Panc1 (cell line): ENCODE measurements at regions not wholly inside any gene's neighbourhood (a gene's known extent, or its start where the extent isn't known, plus 50 kb on each side); places are given as distances from the start of the nearest gene placed in this dataset.

Experiments used
- ATAC-seq: fragments of 200-7000 bp; cut with Tn5 transposase; 2 replicates; pipeline ENCODE4 v1.9.1; 2020; ENCODE audit warnings: mild to moderate bottlenecking, moderate library complexity
- BruUV-seq: library from RNA; stranded (reverse); fragments of 400-500 nt; replicated peaks from 2 replicates; lab custom pipeline; 2021; lab: Mats Ljungman, UMichigan
- CTCF ChIA-PET: fragments of 300-600 bp; sonication (Branson Sonifier 250); formaldehyde crosslinking; loops from one replicate; lab custom pipeline; 2022; ENCODE audit warnings: antibody characterized with exemption; lab: Charles Lee
- POLR2A ChIA-PET: fragments of 300-600 bp; sonication (Branson Sonifier 250); formaldehyde crosslinking; loops from one replicate; lab custom pipeline; 2022; ENCODE audit warnings: antibody characterized with exemption; lab: Charles Lee
- DNase-seq: peaks from one replicate; pipeline ENCODE4 v3.0.0-alpha.2; 2010; ENCODE audit warnings: low read depth, low spot score
- H3K27ac ChIP-seq: 2 replicates; pipeline ENCODE4 v1.5.1; 2011; ENCODE audit warnings: mild to moderate bottlenecking, low read length, inconsistent platforms
- H3K27me3 ChIP-seq: fragments of 200-500 bp; sonication (Bioruptor generic); 2 replicates; pipeline ENCODE4 v1.6.0; 2014; ENCODE audit warnings: low read length, inconsistent platforms; ENCODE audit not compliant: control insufficient read depth, insufficient read depth
- H3K36me3 ChIP-seq: fragments of 200-500 bp; sonication (Bioruptor generic); 2 replicates; pipeline ENCODE4 v1.5.1; 2014; ENCODE audit warnings: inconsistent platforms, mild to moderate bottlenecking, low read length, moderate library complexity; ENCODE audit not compliant: control insufficient read depth, insufficient read depth
- H3K4me1 ChIP-seq: 2 replicates; pipeline ENCODE4 v1.5.1; 2011; ENCODE audit warnings: inconsistent platforms, mild to moderate bottlenecking, low read length, moderate library complexity; ENCODE audit not compliant: control insufficient read depth, insufficient read depth
- H3K4me3 ChIP-seq, 2 experiments: 2 replicates each; pipeline ENCODE4 v1.5.1; 2011 to 2012; ENCODE audit warnings: low read depth in 2 of 2, low read length in 2 of 2, mild to moderate bottlenecking in 2 of 2, inconsistent platforms in 1 of 2, moderate library complexity in 1 of 2
- H3K9me3 ChIP-seq: fragments of 200-500 bp; sonication (Bioruptor generic); 2 replicates; pipeline ENCODE4 v1.5.1; 2014; ENCODE audit warnings: low read depth, mild to moderate bottlenecking, inconsistent platforms, low read length, moderate library complexity; ENCODE audit not compliant: control insufficient read depth, insufficient read depth
- CTCF ChIP-seq: fragments of 450-650 bp; IDR thresholded peaks from 2 replicates; pipeline ENCODE4 v1.5.1; 2017; ENCODE audit warnings: mild to moderate bottlenecking
- POLR2AphosphoS5 ChIP-seq: IDR thresholded peaks from 2 replicates; pipeline ENCODE4 v1.6.1; 2012; ENCODE audit warnings: mild to moderate bottlenecking, low read depth, low read length, moderate library complexity
- REST ChIP-seq, 2 experiments: IDR thresholded peaks; 2 replicates each; pipeline ENCODE4 v1.6.1; 2011 to 2012; ENCODE audit warnings: low read depth in 2 of 2, control low read depth in 1 of 2, low read length in 1 of 2, mild to moderate bottlenecking in 1 of 2, moderate library complexity in 1 of 2; ENCODE audit not compliant: insufficient read depth in 1 of 2
- SIN3A ChIP-seq: IDR thresholded peaks from 2 replicates; pipeline ENCODE4 v1.6.1; 2012; ENCODE audit warnings: low read depth, mild to moderate bottlenecking, low read length, moderate library complexity, borderline replicate concordance; ENCODE audit not compliant: insufficient read depth
- TCF7L2 ChIP-seq: IDR thresholded peaks from 2 replicates; pipeline ENCODE4 v1.6.1; 2011; ENCODE audit warnings: mild to moderate bottlenecking, low read depth, low read length, inconsistent platforms
- in situ Hi-C: cut with HindIII; loops from 2 replicates; pipeline ENCODE4 v1.10.0; 2016; ENCODE audit warnings: low sequenced_read_pairs, low pct_unique_long_range_greater_than_20kb
- intact Hi-C: fragments of 100-400 bp; cut with micrococcal nuclease; formaldehyde crosslinking; loops from one replicate; pipeline ENCODE4 v1.10.0; 2022; ENCODE audit not compliant: unreplicated experiment

- no peaks in the 10 kb centered on the region for H3K9me3 ChIP-seq
- H3K27ac ChIP-seq: no peak overlapping the region
- H3K36me3 ChIP-seq: no peaks in the 10 kb centered on the region
- ATAC-seq (no peak), DNase-seq (no peak)
- intact Hi-C loops: no loop called here
- in situ Hi-C loops: no loop called here
- ChIA-PET POLR2A (no interaction called here), CTCF (no interaction called here)
- H3K4me3 ChIP-seq: no peak overlapping the region
- no peak for TF ChIP-seq CTCF
- TF ChIP-seq REST (IDR thresholded peaks at IDR 0.05; ENCODE audit: insufficient read depth in 1 of 2, low read depth in 2 of 2, low read length in 1 of 2): no peak
- TF ChIP-seq POLR2AphosphoS5: no peak
- no peak for TF ChIP-seq TCF7L2
- no peak for TF ChIP-seq SIN3A
- no TSS peak for BruUV-seq
- H3K27me3 ChIP-seq: no peaks in the 10 kb centered on the region
- H3K4me1 ChIP-seq: no peaks in the 10 kb centered on the region
These were observed 350.7 kb downstream of the RMST start for GRCh38 chr12:97813301-97813700.

- BruUV-seq: no TSS peak
- no peak for ATAC-seq
- Histone ChIP-seq H3K27ac (no peak overlapping the region), H3K9me3 (no peaks in the 10 kb centered on the region), H3K27me3 (no peaks in the 10 kb centered on the region), H3K36me3 (no peaks in the 10 kb centered on the region), H3K4me1 (no peaks in the 10 kb centered on the region), H3K4me3 (no peak overlapping the region)
- ChIA-PET POLR2A (no interaction called here), CTCF (no interaction called here)
- intact Hi-C loops (no loop called here), in situ Hi-C loops (no loop called here)
- TF ChIP-seq CTCF (no peak), REST (IDR thresholded peaks at IDR 0.05; ENCODE audit: insufficient read depth in 1 of 2, low read depth in 2 of 2, low read length in 1 of 2) (no peak), SIN3A (no peak), POLR2AphosphoS5 (no peak), TCF7L2 (no peak)
- DNase-seq: no peak
These were observed 359.2 kb downstream of the RMST start for GRCh38 chr12:97821806-97822205.
